ENCODE measurements at regions not wholly inside any gene's neighbourhood (a gene's known extent, or its start where the extent isn't known, plus 50 kb on each side); places are given as distances from the start of the nearest gene placed in this dataset.

DNA sequence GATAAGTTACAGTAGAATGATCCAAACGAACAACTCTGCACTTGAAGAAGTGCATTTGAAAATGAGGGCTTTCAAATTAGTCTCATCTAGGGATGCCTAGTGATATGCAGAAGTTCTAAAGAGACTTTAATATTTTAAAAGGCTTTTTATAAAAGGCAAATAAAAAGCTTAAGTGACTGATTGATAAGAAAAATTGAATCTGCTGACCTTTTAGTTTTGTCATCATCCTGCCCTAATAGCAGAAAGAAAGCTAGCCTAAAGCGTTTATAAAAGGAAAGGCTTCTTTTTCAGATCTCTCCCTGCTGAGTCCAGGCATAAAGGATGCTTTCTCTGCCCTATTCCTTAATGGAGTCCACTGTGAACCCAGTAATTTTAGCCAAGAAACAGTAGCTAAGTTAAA lies 72.7 kb upstream of the ALDH1L1 start:
- TF ChIP-seq, protein P1, sequence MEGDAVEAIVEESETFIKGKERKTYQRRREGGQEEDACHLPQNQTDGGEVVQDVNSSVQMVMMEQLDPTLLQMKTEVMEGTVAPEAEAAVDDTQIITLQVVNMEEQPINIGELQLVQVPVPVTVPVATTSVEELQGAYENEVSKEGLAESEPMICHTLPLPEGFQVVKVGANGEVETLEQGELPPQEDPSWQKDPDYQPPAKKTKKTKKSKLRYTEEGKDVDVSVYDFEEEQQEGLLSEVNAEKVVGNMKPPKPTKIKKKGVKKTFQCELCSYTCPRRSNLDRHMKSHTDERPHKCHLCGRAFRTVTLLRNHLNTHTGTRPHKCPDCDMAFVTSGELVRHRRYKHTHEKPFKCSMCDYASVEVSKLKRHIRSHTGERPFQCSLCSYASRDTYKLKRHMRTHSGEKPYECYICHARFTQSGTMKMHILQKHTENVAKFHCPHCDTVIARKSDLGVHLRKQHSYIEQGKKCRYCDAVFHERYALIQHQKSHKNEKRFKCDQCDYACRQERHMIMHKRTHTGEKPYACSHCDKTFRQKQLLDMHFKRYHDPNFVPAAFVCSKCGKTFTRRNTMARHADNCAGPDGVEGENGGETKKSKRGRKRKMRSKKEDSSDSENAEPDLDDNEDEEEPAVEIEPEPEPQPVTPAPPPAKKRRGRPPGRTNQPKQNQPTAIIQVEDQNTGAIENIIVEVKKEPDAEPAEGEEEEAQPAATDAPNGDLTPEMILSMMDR (IDR thresholded peaks at IDR 0.05), result no peak
- TF ChIP-seq JUND (IDR thresholded peaks at IDR 0.05), result no peak
- TF ChIP-seq TCF12 (IDR thresholded peaks at IDR 0.05), result no peak
- no peak for TF ChIP-seq POLR2AphosphoS5 (IDR thresholded peaks at IDR 0.05; ENCODE audit: low read depth, low read length)
- TF ChIP-seq RFX5 (IDR thresholded peaks at IDR 0.05; ENCODE audit: low read length), result no peak
- TF ChIP-seq, protein P2, sequence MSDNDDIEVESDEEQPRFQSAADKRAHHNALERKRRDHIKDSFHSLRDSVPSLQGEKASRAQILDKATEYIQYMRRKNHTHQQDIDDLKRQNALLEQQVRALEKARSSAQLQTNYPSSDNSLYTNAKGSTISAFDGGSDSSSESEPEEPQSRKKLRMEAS (IDR thresholded peaks at IDR 0.05; ENCODE audit: low read depth), result no peak
- TF ChIP-seq GABPA (IDR thresholded peaks at IDR 0.05; ENCODE audit: low read depth), result no peak
- TF ChIP-seq TAF1 (IDR thresholded peaks at IDR 0.05; ENCODE audit: borderline replicate concordance, low read depth, low read length), result no peak
- TF ChIP-seq, protein P3, sequence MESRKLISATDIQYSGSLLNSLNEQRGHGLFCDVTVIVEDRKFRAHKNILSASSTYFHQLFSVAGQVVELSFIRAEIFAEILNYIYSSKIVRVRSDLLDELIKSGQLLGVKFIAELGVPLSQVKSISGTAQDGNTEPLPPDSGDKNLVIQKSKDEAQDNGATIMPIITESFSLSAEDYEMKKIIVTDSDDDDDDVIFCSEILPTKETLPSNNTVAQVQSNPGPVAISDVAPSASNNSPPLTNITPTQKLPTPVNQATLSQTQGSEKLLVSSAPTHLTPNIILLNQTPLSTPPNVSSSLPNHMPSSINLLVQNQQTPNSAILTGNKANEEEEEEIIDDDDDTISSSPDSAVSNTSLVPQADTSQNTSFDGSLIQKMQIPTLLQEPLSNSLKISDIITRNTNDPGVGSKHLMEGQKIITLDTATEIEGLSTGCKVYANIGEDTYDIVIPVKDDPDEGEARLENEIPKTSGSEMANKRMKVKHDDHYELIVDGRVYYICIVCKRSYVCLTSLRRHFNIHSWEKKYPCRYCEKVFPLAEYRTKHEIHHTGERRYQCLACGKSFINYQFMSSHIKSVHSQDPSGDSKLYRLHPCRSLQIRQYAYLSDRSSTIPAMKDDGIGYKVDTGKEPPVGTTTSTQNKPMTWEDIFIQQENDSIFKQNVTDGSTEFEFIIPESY (IDR thresholded peaks at IDR 0.05; ENCODE audit: borderline replicate concordance, low read depth), result no peak
- no peak for TF ChIP-seq RAD21 (IDR thresholded peaks at IDR 0.05; ENCODE audit: low read length)
- TF ChIP-seq MXI1 (IDR thresholded peaks at IDR 0.05; ENCODE audit: low read depth, low read length), result no peak
- TF ChIP-seq EP300 (IDR thresholded peaks at IDR 0.05; ENCODE audit: borderline replicate concordance in 1 of 2, low read depth in 1 of 2, low read length in 1 of 2), result no peak
- TF ChIP-seq FOXJ3 (CRISPR knock-in tag; IDR thresholded peaks at IDR 0.05), result no peak
- no peak for TF ChIP-seq EZH2phosphoT487 (IDR thresholded peaks at IDR 0.05; ENCODE audit: borderline replicate concordance, low read depth)

Measured in SK-N-SH (cell line).